GM10248 (cell line): ENCODE measurements at regions not wholly inside any gene's neighbourhood (a gene's known extent, or its start where the extent isn't known, plus 50 kb on each side); places are given as distances from the start of the nearest gene placed in this dataset.

Experiments
- CTCF ChIA-PET: fragments of 300-600 bp; sonication (Branson Sonifier 250); formaldehyde crosslinking; extraction: SDS; loops from one replicate; lab custom pipeline; 2021; ENCODE audit warnings: antibody characterized with exemption; lab: Yijun Ruan, JAX
- POLR2A ChIA-PET: fragments of 350-650 bp; sonication (Branson Sonifier 250); formaldehyde crosslinking; extraction: SDS; loops from one replicate; lab custom pipeline; 2020; ENCODE audit warnings: antibody characterized with exemption; lab: Yijun Ruan, JAX
- DNase-seq: peaks from one replicate; pipeline ENCODE4 v3.0.0; 2012; ENCODE audit errors: extremely low spot score
- TF ChIP-seq, protein P1 (sequence below): IDR thresholded peaks from 2 replicates; pipeline ENCODE4 v1.5.1; 2012; ENCODE audit warnings: mild to moderate bottlenecking, low read depth; ENCODE audit errors: extremely low read depth, missing control alignments, control extremely low read depth

GRCh38 chr17:45686250-45686649 is 97.9 kb upstream of the CRHR1 start:
- ChIA-PET POLR2A (no interaction called here), CTCF (no interaction called here)
- DNase-seq, result no peak
- TF ChIP-seq, protein P1, sequence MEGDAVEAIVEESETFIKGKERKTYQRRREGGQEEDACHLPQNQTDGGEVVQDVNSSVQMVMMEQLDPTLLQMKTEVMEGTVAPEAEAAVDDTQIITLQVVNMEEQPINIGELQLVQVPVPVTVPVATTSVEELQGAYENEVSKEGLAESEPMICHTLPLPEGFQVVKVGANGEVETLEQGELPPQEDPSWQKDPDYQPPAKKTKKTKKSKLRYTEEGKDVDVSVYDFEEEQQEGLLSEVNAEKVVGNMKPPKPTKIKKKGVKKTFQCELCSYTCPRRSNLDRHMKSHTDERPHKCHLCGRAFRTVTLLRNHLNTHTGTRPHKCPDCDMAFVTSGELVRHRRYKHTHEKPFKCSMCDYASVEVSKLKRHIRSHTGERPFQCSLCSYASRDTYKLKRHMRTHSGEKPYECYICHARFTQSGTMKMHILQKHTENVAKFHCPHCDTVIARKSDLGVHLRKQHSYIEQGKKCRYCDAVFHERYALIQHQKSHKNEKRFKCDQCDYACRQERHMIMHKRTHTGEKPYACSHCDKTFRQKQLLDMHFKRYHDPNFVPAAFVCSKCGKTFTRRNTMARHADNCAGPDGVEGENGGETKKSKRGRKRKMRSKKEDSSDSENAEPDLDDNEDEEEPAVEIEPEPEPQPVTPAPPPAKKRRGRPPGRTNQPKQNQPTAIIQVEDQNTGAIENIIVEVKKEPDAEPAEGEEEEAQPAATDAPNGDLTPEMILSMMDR, result no peak

GRCh38 chr17:45687594-45687993 is 96.5 kb upstream of the CRHR1 start:
- ChIA-PET CTCF (interaction anchor here (1.0 kb wide), 1 partner anchor 31 kb away, joined by 3 read pairs; no protein-coding TSS in a partner anchor), POLR2A (no interaction called here)
- TF ChIP-seq, protein P1, result no peak
- DNase-seq, result no peak

DNA sequence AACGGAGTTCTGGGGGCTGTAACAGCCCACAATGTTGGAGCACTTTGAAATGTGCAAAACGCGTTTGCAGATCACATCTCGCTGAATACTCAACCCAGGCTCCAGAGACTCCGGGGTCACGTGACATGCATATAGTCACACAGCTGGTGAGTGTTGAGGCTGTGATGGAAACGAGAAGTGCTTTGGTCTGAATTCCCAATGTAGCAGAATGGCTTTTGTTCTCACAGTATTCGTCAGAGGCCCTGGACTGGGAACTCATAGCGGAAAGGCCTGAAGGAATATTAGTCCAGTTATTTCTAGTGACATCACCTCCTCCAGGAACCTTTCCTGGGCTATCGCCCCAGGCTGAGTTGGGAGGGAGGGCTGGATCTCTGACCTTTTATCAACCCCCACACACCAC is 95.8 kb upstream of the CRHR1 start:
- TF ChIP-seq, protein P1, result no peak
- POLR2A ChIA-PET, result no interaction called here
- CTCF ChIA-PET, result interaction anchor here (1.0 kb wide), 1 partner anchor 31 kb away, joined by 3 read pairs; no protein-coding TSS in a partner anchor
- DNase-seq, result no peak

GRCh38 chr17:45688820-45689219 is 95.3 kb upstream of the CRHR1 start:
- TF ChIP-seq, protein P1, result no peak
- no peak for DNase-seq
- POLR2A ChIA-PET, result no interaction called here
- CTCF ChIA-PET, result no interaction called here

GRCh38 chr17:45689451-45689850 is 94.7 kb upstream of the CRHR1 start:
- TF ChIP-seq, protein P1, result no peak
- CTCF ChIA-PET, result no interaction called here
- no peak for DNase-seq
- POLR2A ChIA-PET, result no interaction called here

DNA sequence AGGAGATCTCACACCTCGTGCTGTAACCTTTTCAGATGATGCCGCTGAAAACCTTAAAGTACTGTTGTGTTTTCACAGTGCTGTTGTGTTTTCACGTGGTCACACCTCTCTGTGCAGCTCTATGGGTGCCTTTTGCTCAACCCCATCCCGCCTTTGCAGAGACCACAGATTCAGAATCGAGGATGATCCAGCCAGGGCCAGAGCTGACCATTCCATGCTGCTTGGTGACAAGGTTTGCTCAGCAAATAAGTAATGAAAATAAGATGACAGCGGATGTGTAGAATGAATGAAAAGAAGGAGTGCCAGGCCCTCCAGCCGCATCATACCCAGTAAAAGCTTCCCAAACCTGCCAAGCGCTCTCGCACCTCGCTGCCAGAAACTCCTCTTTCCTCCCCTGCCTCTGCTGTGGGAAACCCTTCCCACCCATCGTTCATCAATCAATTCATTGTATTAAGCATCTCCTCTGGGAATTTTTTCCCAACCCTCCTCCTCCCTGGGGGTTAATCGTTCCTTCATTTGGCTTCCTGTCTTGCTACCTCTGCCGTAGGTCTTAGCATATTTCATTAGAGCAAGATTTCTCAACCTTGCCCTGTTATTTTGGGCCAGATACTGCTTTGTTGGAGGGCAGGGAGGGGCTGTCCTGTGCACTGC is 93.4 kb upstream of the CRHR1 start:
- ChIA-PET POLR2A (no interaction called here), CTCF (no interaction called here)
- TF ChIP-seq, protein P1, result no peak
- no peak for DNase-seq
